Esophagus squamous epithelium (tissue), 4 donors: ENCODE measurements at regions not wholly inside any gene's neighbourhood (a gene's known extent, or its start where the extent isn't known, plus 50 kb on each side); places are given as distances from the start of the nearest gene placed in this dataset.

ENCODE experiments used
- CTCF ChIP-seq, 6 experiments: fragments of 450-650 bp in 4 of 6; fragments of 200-600 bp in 2 of 6; sonication (generic) in 2 of 6; IDR thresholded peaks; one replicate each; pipeline ENCODE4 v1.5.1; 2016 to 2019; ENCODE audit warnings: antibody characterized with exemption in 6 of 6, mild to moderate bottlenecking in 4 of 6, moderate library complexity in 4 of 6
- POLR2A ChIP-seq, 4 donors: fragments of 450-650 bp; IDR thresholded peaks; one replicate each; pipeline ENCODE4 v1.6.1; 2017; ENCODE audit warnings: antibody characterized with exemption in 4 of 4, mild to moderate bottlenecking in 4 of 4, moderate library complexity in 3 of 4

- TF ChIP-seq CTCF (IDR thresholded peaks at IDR 0.05) (no peak), POLR2A (IDR thresholded peaks at IDR 0.05) (no peak)
Measured at GRCh38 chr4:33722800-33723516, 2521.4 kb downstream of the ARAP2 start.
